ENCODE measurements at regions not wholly inside any gene's neighbourhood (a gene's known extent, or its start where the extent isn't known, plus 50 kb on each side); places are given as distances from the start of the nearest gene placed in this dataset.
"Not testable (repeated sequence)": the region's sequence is repeated elsewhere in the genome, so short reads cannot be mapped to it uniquely, and the experiment has no call there.

DNA sequence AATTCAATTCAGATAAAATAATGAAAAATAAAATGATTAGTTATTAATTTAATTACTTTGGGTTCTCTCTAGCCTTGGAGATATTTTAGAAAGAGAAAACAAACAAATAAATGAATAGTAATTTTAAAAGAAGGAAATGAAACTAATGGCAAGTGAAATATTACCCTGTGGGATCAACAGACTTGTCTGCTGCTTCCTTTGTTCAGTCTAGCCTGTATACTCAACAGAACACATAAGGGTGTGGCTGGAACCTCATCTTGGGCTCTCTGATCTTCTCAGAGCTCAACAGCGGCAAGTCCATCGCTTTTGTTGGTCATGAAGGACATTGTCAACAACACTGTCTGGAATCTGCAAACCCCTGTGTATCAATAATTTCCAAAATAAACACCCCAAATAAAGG is 904.9 kb downstream of the IPMK start:
- no peak for DNase-seq
- H3K9me3 Mint-ChIP-seq, result no peaks in the 10 kb centered on the region
- no peaks in the 10 kb centered on the region for H3K4me1 Mint-ChIP-seq
- no peaks in the 10 kb centered on the region for H3K36me3 Mint-ChIP-seq
- no peak overlapping the region for H3K4me3 Mint-ChIP-seq
- H3K27me3 Mint-ChIP-seq, result no peaks in the 10 kb centered on the region
- H3K27ac Mint-ChIP-seq, result no peak overlapping the region

DNA sequence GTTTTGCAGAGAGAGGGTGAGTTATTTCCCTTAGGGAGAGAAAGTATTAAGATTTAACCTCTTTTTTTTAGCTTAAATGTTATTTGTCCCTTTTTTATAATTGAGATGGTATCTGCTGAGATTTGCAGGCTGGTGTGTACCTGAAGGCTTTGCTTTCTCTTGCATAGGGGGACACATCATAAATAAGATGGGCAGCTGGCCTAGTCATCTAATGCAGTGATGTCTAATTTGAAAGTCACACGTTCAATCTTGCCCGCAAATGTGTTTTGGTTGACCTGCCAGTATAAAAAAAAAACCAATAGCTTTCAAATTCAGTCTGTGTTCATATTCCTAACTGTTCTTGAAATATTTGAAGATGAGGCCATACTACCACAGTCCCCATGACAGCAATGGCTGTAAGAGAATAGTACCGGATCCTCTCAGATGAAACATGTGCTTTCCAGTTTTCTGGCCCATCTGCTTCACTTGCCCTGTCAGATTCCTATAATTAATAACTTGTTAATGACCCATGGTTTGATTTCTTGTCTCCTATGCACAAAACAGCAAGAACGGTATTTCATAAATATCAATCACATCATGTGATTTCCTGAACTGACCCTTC is 914.2 kb downstream of the IPMK start:
- Mint-ChIP-seq H3K4me3 (no peak overlapping the region), H3K36me3 (no peaks in the 10 kb centered on the region), H3K9me3 (no peaks in the 10 kb centered on the region), H3K27me3 (no peaks in the 10 kb centered on the region), H3K27ac (no peak overlapping the region), H3K4me1 (no peaks in the 10 kb centered on the region)
- DNase-seq, result no peak

DNA sequence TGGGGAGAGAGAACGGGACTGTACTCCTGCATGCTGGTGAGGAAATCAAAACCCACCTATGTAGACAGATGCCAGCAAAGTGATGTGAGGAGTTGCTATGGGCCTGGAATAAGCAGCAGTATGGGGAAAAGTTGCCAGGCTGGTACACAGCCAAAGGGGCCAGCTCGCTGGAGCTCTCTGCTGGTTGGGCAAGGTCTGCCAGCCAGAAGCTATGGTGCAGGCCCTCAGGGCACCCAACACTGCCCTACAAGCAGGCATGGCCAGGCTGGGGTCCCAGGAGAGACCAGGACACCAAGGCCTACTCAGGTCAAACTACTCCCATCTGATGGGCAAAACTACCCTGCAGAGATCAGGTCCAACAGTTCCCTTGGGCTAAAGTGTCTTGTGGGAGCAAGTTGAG is 916.6 kb downstream of the IPMK start:
- Mint-ChIP-seq H3K36me3 (no peaks in the 10 kb centered on the region), H3K4me1 (no peaks in the 10 kb centered on the region), H3K27me3 (no peaks in the 10 kb centered on the region), H3K9me3 (no peaks in the 10 kb centered on the region), H3K27ac (no peak overlapping the region), H3K4me3 (no peak overlapping the region)
- no peak for DNase-seq

DNA sequence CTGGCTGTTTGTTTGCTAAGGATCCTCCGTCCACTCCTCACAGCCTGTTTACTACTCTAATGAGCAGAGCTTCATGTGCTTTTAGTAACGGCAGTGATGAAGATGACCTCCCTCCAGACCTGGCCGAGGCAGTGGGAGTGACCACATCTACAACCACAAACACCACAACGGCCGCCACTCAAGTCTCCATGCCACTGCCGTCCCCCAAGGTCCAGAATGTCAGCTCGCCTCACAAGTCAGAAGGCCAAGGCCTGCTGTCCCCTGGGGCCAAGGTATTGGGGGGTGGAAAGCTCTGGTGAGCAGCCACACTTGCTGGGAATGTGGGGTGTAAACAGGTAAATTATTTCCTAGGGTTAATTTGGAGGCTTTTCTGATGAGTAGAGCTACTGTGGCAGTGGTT is 926.4 kb downstream of the IPMK start:
- H3K27me3 Mint-ChIP-seq, result no peaks in the 10 kb centered on the region
- no peaks in the 10 kb centered on the region for H3K36me3 Mint-ChIP-seq
- H3K4me1 Mint-ChIP-seq, result no peaks in the 10 kb centered on the region
- H3K4me3 Mint-ChIP-seq, result no peak overlapping the region
- DNase-seq, result no peak
- no peak overlapping the region for H3K27ac Mint-ChIP-seq
- peaks cover 12% of the 10 kb centered on the region for H3K9me3 Mint-ChIP-seq

DNA sequence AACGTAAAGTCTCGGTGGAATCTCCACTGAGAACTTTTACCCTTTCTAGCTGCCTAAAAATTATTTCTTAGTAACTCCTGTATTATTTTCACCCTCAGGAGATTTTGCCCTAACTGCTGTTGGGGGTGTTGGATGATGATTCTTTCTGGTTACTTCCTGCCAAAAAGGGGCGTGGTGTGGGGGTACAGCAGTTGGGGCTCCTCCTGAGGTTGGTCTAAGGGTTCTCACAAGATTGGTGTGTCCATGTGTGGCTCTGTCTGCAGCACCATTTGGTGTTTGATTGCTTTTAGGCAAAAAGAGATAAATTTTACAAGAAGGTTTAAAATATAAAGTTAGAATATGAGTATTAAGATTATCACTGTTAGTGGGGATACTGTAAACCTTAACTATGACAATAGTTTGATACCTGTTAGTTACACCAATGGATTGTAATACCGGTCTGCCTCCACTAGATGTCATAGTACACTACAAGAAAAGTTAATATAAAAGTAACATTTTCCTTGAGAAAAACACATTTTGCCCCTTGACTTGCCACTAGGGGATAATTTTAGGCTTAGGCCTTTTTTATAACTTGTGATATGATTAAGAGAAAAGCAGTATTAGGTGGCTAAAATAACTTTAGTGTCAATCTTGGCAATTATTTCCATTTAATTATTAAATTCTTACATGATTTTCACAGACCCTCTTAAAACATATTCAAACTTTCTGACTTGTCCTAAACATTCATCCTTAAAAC is 928.7 kb downstream of the IPMK start:
- Mint-ChIP-seq H3K4me1 (no peaks in the 10 kb centered on the region), H3K27ac (no peak overlapping the region), H3K27me3 (no peaks in the 10 kb centered on the region), H3K9me3 (peaks cover 7% of the 10 kb centered on the region), H3K36me3 (no peaks in the 10 kb centered on the region), H3K4me3 (no peak overlapping the region)
- DNase-seq, result no peak

DNA sequence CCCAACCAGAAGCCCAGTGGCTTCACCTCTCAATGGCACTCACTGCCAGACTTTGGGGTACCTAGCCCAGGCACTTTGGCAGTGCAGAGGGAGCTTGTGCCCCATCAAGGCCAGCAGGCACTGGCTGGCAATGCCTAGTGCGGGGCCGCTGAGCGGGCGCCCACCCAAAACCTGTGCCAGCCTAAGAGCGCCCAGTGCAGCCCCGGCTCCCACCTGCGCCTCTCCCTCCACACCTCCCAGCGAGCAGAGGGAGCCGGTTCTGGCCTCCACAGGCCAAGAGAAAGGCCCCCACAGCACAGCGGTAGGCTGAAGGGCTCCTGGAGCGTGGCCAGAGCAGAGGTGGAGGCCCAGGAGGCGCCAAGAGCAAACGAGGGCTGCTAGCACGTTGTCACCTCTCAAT is 930.8 kb downstream of the IPMK start:
- DNase-seq, result no peak
- Mint-ChIP-seq H3K27ac (no peak overlapping the region), H3K27me3 (no peaks in the 10 kb centered on the region), H3K9me3 (no peaks in the 10 kb centered on the region), H3K4me3 (no peak overlapping the region), H3K36me3 (no peaks in the 10 kb centered on the region), H3K4me1 (no peaks in the 10 kb centered on the region)

DNA sequence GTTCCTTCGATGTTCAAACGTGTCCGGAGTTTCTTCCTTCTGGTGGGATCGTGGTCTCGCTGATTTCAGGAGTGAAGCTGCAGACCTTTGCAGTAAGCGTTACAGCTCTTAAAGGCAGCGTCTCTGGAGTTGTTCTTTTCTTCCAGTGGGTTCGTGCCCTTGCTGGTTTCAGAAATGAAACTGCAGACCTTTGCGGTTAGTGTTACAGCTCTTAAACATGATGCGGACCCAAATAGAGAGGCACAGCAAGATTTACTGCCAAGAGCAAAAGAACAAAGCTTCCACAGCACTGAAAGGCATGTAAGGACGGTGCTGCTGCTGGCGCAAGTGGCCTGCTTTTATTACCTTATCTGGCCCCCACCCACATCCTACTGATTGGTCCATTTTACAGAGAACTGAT is 931.4 kb downstream of the IPMK start:
- Mint-ChIP-seq H3K4me1 (no peaks in the 10 kb centered on the region), H3K4me3 (no peak overlapping the region), H3K9me3 (no peaks in the 10 kb centered on the region), H3K27ac (no peak overlapping the region), H3K27me3 (no peaks in the 10 kb centered on the region), H3K36me3 (no peaks in the 10 kb centered on the region)
- no peak for DNase-seq

DNA sequence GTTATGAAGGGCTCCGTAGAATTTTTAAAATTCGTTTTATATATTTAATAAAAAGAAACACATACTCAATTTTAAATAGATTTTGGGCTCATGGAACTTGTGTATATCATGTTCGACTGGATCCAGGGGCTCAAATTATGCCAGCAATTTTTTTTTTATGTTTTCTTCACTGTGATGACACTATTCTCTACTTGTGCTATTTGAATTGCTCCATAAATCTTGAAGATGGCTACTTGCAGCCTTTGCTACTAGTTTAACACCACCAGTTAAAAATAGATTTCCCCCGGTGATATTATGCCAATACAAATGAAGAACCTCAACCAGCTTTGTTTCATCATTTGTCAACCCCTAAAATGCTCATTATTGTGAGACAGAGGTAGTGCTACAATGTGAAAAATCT is 933.2 kb downstream of the IPMK start:
- H3K4me3 Mint-ChIP-seq, result no peak overlapping the region
- no peaks in the 10 kb centered on the region for H3K36me3 Mint-ChIP-seq
- no peaks in the 10 kb centered on the region for H3K9me3 Mint-ChIP-seq
- H3K27me3 Mint-ChIP-seq, result no peaks in the 10 kb centered on the region
- DNase-seq, result no peak
- no peaks in the 10 kb centered on the region for H3K4me1 Mint-ChIP-seq
- no peak overlapping the region for H3K27ac Mint-ChIP-seq

DNA sequence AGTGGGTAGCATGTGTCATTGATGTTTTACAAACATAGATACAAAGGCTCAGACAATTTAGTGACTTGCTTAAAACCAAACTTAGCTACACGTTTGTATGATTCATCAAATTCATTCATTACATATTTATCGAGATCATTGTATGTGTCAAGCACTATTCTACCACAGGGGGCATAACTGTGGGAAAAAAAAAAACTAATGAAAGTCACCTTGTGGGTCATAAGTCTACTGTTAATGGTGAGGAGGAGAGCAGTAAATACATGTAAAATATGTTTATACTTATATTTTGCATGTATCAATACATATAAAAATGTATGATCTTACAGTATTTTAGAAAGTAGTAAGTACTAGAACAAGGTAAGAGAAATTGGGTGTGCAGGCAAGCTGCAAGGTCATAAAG is 933.8 kb downstream of the IPMK start:
- no peaks in the 10 kb centered on the region for H3K4me1 Mint-ChIP-seq
- no peak for DNase-seq
- H3K4me3 Mint-ChIP-seq, result no peak overlapping the region
- H3K27ac Mint-ChIP-seq, result no peak overlapping the region
- H3K9me3 Mint-ChIP-seq, result no peaks in the 10 kb centered on the region
- H3K27me3 Mint-ChIP-seq, result no peaks in the 10 kb centered on the region
- no peaks in the 10 kb centered on the region for H3K36me3 Mint-ChIP-seq

DNA sequence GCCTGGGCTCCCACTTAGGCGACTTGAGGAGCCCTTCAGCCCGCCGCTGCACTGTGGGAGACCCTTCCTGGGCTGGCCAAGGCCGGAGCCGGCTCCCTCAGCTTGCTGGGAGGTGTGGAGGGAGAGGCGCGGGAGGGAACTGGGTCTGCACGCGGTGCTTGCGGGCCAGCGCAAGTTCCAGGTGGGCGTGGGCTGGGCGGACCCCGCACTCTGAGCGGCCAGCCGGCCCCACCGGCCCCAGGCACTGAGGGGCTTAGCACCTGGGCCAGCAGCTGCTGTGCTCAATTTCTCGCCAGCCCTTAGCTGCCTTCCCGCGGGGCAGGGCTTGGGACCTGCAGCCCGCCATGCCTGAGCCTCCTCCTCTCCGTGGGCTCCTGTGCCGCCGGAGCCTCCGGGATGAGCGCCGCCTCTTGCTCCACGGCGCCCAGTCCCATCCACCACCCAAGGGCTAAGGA is 946.3 kb downstream of the IPMK start:
- H3K4me1 Mint-ChIP-seq, H3K27me3 Mint-ChIP-seq, H3K27ac Mint-ChIP-seq, H3K9me3 Mint-ChIP-seq, DNase-seq, H3K4me3 Mint-ChIP-seq, H3K36me3 Mint-ChIP-seq: not testable (repeated sequence)

DNA sequence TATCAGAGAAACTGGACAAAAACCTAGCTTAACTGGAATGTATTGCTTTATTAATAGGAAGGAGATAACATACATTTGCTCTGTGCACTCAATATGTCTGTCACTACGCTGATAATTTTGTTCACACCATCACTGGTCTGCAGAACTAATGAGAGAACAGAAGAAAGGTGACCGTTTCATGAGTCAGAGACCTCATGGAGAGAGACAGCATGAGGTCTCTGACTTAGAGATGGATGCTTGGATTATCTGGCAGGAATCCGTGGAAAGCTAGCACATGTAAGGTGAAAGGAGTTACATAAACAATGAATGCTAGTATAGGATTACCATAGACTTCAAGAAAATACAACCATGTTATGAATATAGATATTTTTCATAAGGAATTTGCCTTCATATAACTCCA is 947.3 kb downstream of the IPMK start:
- Mint-ChIP-seq H3K27ac (no peak overlapping the region), H3K27me3 (no peaks in the 10 kb centered on the region)
- DNase-seq, result no peak

DNA sequence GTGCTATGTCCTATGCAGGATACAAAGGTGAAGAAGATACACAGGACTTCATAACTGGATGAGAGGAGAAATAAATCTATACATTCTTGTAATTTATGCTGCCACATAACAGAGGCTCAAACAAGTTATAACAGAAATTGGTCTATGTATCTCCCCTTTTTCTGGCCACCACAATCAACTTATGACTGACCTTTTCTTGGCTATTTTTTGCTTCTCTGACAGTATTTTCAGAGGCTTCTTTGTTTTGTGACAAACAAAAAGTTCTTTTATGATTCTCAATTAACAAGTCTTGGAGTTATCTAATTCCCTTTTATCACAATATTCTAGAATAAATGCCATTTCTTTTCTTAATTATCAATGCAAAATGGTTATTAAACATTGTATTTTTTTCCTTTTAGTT is 953.0 kb upstream of the ZWINT start:
- DNase-seq, result no peak
- Mint-ChIP-seq H3K9me3 (no peaks in the 10 kb centered on the region), H3K27ac (no peak overlapping the region), H3K4me1 (no peaks in the 10 kb centered on the region), H3K4me3 (no peak overlapping the region), H3K27me3 (no peaks in the 10 kb centered on the region), H3K36me3 (no peaks in the 10 kb centered on the region)

More for the DNA sequence above, 947.3 kb downstream of the IPMK start:
- no peaks in the 10 kb centered on the region for H3K4me1 Mint-ChIP-seq
- H3K4me3 Mint-ChIP-seq, result no peak overlapping the region
- H3K9me3 Mint-ChIP-seq, result no peaks in the 10 kb centered on the region
- no peaks in the 10 kb centered on the region for H3K36me3 Mint-ChIP-seq

DNA sequence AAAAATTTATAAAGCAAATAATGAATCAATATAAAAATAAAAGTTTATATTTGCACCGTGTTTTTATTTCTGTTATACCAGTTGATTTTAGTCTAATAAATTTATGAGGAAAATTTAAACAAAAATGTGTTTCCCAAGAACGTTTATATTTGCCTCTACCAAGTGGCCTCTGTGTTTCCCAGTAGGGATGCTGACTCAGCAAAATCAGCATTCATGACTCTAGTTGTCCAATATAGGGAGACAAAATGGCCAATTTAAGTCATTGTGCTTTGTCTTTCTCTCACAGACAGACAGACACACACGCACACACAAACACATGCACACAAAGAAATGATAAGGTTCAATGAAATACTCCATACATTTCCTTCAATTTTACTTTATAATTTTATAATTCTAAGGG is 942.5 kb upstream of the ZWINT start:
- Mint-ChIP-seq H3K4me3 (no peak overlapping the region), H3K36me3 (no peaks in the 10 kb centered on the region), H3K4me1 (no peaks in the 10 kb centered on the region), H3K9me3 (peaks cover 2% of the 10 kb centered on the region), H3K27me3 (no peaks in the 10 kb centered on the region), H3K27ac (no peak overlapping the region)
- no peak for DNase-seq

DNA sequence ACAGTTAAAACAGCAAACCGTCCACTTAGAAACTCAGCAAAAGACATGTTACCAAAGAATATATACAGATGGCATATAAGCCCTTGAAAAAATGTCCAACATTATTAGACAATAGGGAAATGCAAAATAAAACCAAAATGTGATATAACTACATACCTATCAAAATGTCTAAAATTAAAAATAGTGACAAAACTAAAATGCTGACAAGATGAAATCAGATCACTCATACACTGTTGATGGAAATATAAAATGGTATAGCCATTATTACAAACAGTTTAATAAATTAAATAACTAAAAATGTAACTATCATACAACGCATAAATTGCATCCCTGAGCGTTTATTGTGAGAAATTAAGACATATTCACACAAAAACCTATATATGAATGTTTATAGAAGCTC is 939.7 kb upstream of the ZWINT start:
- Mint-ChIP-seq H3K36me3 (no peaks in the 10 kb centered on the region), H3K4me1 (no peaks in the 10 kb centered on the region), H3K4me3 (no peak overlapping the region)

DNA sequence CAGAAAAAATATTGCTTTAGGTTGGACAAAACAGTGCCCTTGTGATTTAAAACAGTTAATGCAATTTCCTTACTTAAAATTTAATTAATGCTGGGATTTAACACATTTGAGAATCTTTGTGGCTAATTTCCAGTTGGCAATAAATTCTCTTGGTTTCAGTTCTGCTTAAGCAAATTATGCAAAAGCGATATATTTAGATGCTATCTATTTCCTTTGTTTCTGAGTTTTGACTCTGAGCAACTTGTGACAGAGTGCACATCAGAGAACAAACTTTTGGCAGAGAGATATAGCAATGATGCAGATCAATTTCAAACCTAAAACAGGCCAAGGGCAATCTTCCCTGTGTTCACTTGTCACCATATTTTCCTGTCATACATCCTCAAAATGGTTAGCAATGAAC is 933.6 kb upstream of the ZWINT start:
- Mint-ChIP-seq H3K4me3 (no peak overlapping the region), H3K4me1 (no peaks in the 10 kb centered on the region), H3K27ac (no peak overlapping the region), H3K36me3 (no peaks in the 10 kb centered on the region), H3K9me3 (no peaks in the 10 kb centered on the region), H3K27me3 (no peaks in the 10 kb centered on the region)
- no peak for DNase-seq

More for the DNA sequence above, 939.7 kb upstream of the ZWINT start:
- no peak overlapping the region for H3K27ac Mint-ChIP-seq
- H3K9me3 Mint-ChIP-seq, result peaks cover 2% of the 10 kb centered on the region
- no peaks in the 10 kb centered on the region for H3K27me3 Mint-ChIP-seq
- no peak for DNase-seq

DNA sequence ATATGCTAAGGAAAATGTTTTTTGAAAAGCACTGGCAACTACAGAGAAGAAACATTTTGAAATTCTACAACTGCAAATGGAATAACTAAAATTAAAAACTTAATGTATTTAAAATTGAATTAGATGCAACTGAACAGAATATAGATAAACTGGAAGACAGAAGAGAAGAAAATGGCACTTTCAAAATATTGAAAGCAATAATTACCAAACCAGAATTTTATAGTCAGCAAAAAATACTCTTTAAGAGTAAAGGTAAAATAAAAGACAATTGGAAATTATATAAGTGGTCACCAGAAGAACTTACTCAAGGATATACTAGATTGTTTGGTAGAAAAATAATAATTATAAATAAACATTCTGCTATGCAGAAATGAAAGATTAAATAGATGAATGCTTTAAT is 927.7 kb upstream of the ZWINT start:
- H3K36me3 Mint-ChIP-seq, result no peaks in the 10 kb centered on the region
- no peak overlapping the region for H3K27ac Mint-ChIP-seq
- H3K9me3 Mint-ChIP-seq, result peaks cover 2% of the 10 kb centered on the region
- no peaks in the 10 kb centered on the region for H3K4me1 Mint-ChIP-seq
- DNase-seq, result no peak
- H3K4me3 Mint-ChIP-seq, result no peak overlapping the region
- no peaks in the 10 kb centered on the region for H3K27me3 Mint-ChIP-seq
